PC-9 (cell line): ENCODE measurements at regions not wholly inside any gene's neighbourhood (a gene's known extent, or its start where the extent isn't known, plus 50 kb on each side); places are given as distances from the start of the nearest gene placed in this dataset.

Experiments used
- BruUV-seq: library from RNA; stranded (reverse); fragments of 400-500 nt; replicated peaks from 2 replicates; lab custom pipeline; 2021; lab: Mats Ljungman, UMichigan
- CTCF ChIA-PET: fragments of 300-600 bp; sonication (Branson Sonifier 250); formaldehyde crosslinking; loops from one replicate; lab custom pipeline; 2022; ENCODE audit warnings: antibody characterized with exemption; lab: Charles Lee
- POLR2A ChIA-PET: fragments of 300-600 bp; sonication (Branson Sonifier 250); formaldehyde crosslinking; loops from one replicate; lab custom pipeline; 2022; ENCODE audit warnings: antibody characterized with exemption; ENCODE audit not compliant: unreplicated experiment; lab: Charles Lee
- DNase-seq, 2 experiments: peaks; one replicate each; pipeline versions ENCODE4 v3.0.0 to v3.0.0-alpha.2; 2015 to 2022; ENCODE audit warnings: mixed read lengths in 1 of 2
- H2AFZ ChIP-seq: fragments of 200-600 bp; sonication (generic); 2 replicates; pipeline ENCODE4 v1.8.1; 2017; ENCODE audit warnings: antibody characterized with exemption
- H3F3A ChIP-seq: fragments of 200-600 bp; sonication (generic); 2 replicates; pipeline ENCODE4 v1.8.1; 2017; ENCODE audit warnings: antibody characterized with exemption, mild to moderate bottlenecking, low read depth; ENCODE audit not compliant: insufficient read depth
- H3K27ac ChIP-seq: fragments of 200-600 bp; sonication (generic); 2 replicates; pipeline ENCODE4 v1.6.1; 2016; ENCODE audit warnings: mixed run types
- H3K27me3 ChIP-seq: fragments of 200-600 bp; sonication (generic); 2 replicates; pipeline ENCODE4 v1.6.1; 2016; ENCODE audit warnings: low read depth, mixed run types; ENCODE audit not compliant: insufficient read depth
- H3K36me3 ChIP-seq: fragments of 200-600 bp; sonication (generic); 2 replicates; pipeline ENCODE4 v1.6.1; 2016; ENCODE audit warnings: low read depth, mixed run types
- H3K4me1 ChIP-seq: fragments of 200-600 bp; sonication (generic); replicated peaks from 2 replicates; pipeline ENCODE4 v1.6.1; 2016; ENCODE audit warnings: mixed run types; ENCODE audit not compliant: insufficient read depth
- H3K4me2 ChIP-seq: fragments of 200-600 bp; sonication (generic); 2 replicates; pipeline ENCODE4 v1.6.1; 2017; ENCODE audit warnings: mixed run types
- H3K4me3 ChIP-seq: fragments of 200-600 bp; sonication (generic); 2 replicates; pipeline ENCODE4 v1.6.1; 2016; ENCODE audit warnings: mixed run types
- H3K79me2 ChIP-seq: fragments of 200-600 bp; sonication (generic); 2 replicates; pipeline ENCODE4 v1.6.1; 2017; ENCODE audit warnings: low read depth, mixed run types
- H3K9me2 ChIP-seq: fragments of 200-600 bp; sonication (generic); 2 replicates; pipeline ENCODE4 v1.8.1; 2017; ENCODE audit warnings: mild to moderate bottlenecking; ENCODE audit not compliant: insufficient read depth
- H3K9me3 ChIP-seq: fragments of 200-600 bp; sonication (generic); 2 replicates; pipeline ENCODE4 v1.8.1; 2016; ENCODE audit warnings: low read depth; ENCODE audit not compliant: insufficient read depth
- H4K20me1 ChIP-seq: fragments of 200-600 bp; sonication (generic); 2 replicates; pipeline ENCODE4 v1.8.1; 2017; ENCODE audit not compliant: insufficient read depth
- CTCF ChIP-seq: fragments of 200-600 bp; sonication (generic); conservative IDR thresholded peaks from 2 replicates; pipeline ENCODE4 v1.6.1; 2017; ENCODE audit warnings: mixed run types, antibody characterized with exemption, mild to moderate bottlenecking, moderate library complexity
- EZH2 ChIP-seq: fragments of 200-600 bp; sonication (generic); IDR thresholded peaks from 2 replicates; pipeline ENCODE4 v1.8.0; 2017; ENCODE audit warnings: antibody characterized with exemption, low read depth
- intact Hi-C: fragments of 100-400 bp; cut with micrococcal nuclease; formaldehyde crosslinking; loops from one replicate; pipeline ENCODE4 v1.10.0; 2022; ENCODE audit not compliant: unreplicated experiment

DNA sequence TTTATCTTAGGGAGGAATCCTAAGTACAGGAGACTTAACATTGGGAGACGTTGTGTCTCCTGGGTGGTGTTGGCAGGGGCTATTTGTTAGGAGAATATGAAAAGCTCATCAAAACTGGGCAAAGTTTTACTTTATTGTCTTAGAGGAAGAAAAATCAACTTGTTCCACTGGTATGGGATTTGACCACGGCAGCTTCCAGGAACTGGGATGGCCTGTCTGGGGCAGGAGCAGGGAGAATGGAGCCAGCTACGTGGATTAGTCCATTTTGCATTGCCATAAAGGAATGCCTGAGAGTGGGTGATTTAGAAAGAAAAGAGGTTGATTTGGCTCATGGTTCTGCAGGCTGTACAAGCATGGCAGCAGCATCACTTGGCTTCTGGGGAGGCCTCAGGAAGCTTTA is 198.4 kb downstream of the ADAMTS15 start:
- no peak overlapping the region for H3K27ac ChIP-seq
- POLR2A ChIA-PET, result no interaction called here
- CTCF ChIA-PET, result no interaction called here

GRCh38 chr11:130647371-130647770 is 198.9 kb downstream of the ADAMTS15 start:
- H3K27me3 ChIP-seq, result no peaks in the 10 kb centered on the region
- ChIA-PET POLR2A (no interaction called here), CTCF (no interaction called here)
- no peaks in the 10 kb centered on the region for H3K9me2 ChIP-seq
- no peaks in the 10 kb centered on the region for H4K20me1 ChIP-seq
- no peak overlapping the region for H3K4me2 ChIP-seq
- TF ChIP-seq EZH2 (no peak), CTCF (no peak)
- no peak overlapping the region for H2AFZ ChIP-seq
- no peak for DNase-seq
- no peaks in the 10 kb centered on the region for H3K4me1 ChIP-seq
- H3K36me3 ChIP-seq, result no peaks in the 10 kb centered on the region
- no peaks in the 10 kb centered on the region for H3F3A ChIP-seq
- intact Hi-C loops, result no loop called here
- H3K4me3 ChIP-seq, result no peak overlapping the region
- H3K9me3 ChIP-seq, result no peaks in the 10 kb centered on the region
- no peak overlapping the region for H3K27ac ChIP-seq
- H3K79me2 ChIP-seq, result no peaks in the 10 kb centered on the region
- BruUV-seq, result no TSS peak

More for the DNA sequence above, 198.4 kb downstream of the ADAMTS15 start:
- H3K79me2 ChIP-seq, result no peaks in the 10 kb centered on the region
- TF ChIP-seq EZH2, result no peak
- no peak for TF ChIP-seq CTCF
- H3F3A ChIP-seq, result no peaks in the 10 kb centered on the region
- no peak for DNase-seq
- no peak overlapping the region for H3K4me3 ChIP-seq
- H3K36me3 ChIP-seq, result no peaks in the 10 kb centered on the region
- no peaks in the 10 kb centered on the region for H3K9me3 ChIP-seq
- H3K27me3 ChIP-seq, result no peaks in the 10 kb centered on the region
- BruUV-seq, result no TSS peak
- intact Hi-C loops, result no loop called here
- H3K4me2 ChIP-seq, result no peak overlapping the region
- no peaks in the 10 kb centered on the region for H4K20me1 ChIP-seq
- no peaks in the 10 kb centered on the region for H3K4me1 ChIP-seq
- no peaks in the 10 kb centered on the region for H3K9me2 ChIP-seq
- no peak overlapping the region for H2AFZ ChIP-seq

GRCh38 chr11:130649801-130650200 is 201.4 kb downstream of the ADAMTS15 start:
- H3K4me1 ChIP-seq, result no peaks in the 10 kb centered on the region; the same call in 1 of the 2 replicates
- H3K27ac ChIP-seq, result no peak overlapping the region
- H3K4me3 ChIP-seq, result no peak overlapping the region
- no peaks in the 10 kb centered on the region for H3K79me2 ChIP-seq
- H4K20me1 ChIP-seq, result no peaks in the 10 kb centered on the region
- no TSS peak for BruUV-seq
- no peaks in the 10 kb centered on the region for H3F3A ChIP-seq
- H2AFZ ChIP-seq, result no peak overlapping the region
- H3K27me3 ChIP-seq, result no peaks in the 10 kb centered on the region
- TF ChIP-seq EZH2 (no peak), CTCF (no peak)
- POLR2A ChIA-PET, result no interaction called here
- intact Hi-C loops, result no loop called here
- CTCF ChIA-PET, result no interaction called here
- DNase-seq, result no peak
- no peak overlapping the region for H3K4me2 ChIP-seq
- no peaks in the 10 kb centered on the region for H3K9me3 ChIP-seq
- H3K9me2 ChIP-seq, result no peaks in the 10 kb centered on the region
- H3K36me3 ChIP-seq, result no peaks in the 10 kb centered on the region
